GM12878 (cell line): ENCODE measurements at regions not wholly inside any gene's neighbourhood (a gene's known extent, or its start where the extent isn't known, plus 50 kb on each side); places are given as distances from the start of the nearest gene placed in this dataset.

Experiments used
- ATAC-seq: fragments of 200-7000 bp; cut with Tn5 transposase; 3 replicates; pipeline ENCODE4 v1.9.1; 2020; ENCODE audit warnings: mild to moderate bottlenecking, moderate library complexity
- BruUV-seq: library from RNA; stranded (reverse); fragments of 400-500 nt; replicated peaks from 2 replicates; lab custom pipeline; 2021; lab: Mats Ljungman, UMichigan
- CTCF ChIA-PET: fragments of 300-600 bp; sonication (Branson Sonifier 250); formaldehyde crosslinking; extraction: SDS; loops from one replicate; lab custom pipeline; 2021; ENCODE audit warnings: inconsistent platforms; lab: Yijun Ruan, JAX
- POLR2A ChIA-PET: fragments of 350-600 bp; formaldehyde crosslinking; extraction: SDS; loops from one replicate; lab custom pipeline; 2021; ENCODE audit warnings: inconsistent platforms; lab: Charles Lee
- RAD21 ChIA-PET: fragments of 300-600 bp; sonication (Branson Sonifier 250); formaldehyde crosslinking; loops from one replicate; lab custom pipeline; 2023; ENCODE audit warnings: antibody characterized with exemption; ENCODE audit not compliant: unreplicated experiment; lab: Charles Lee
- SMC1A ChIA-PET: fragments of 300-600 bp; sonication (Branson Sonifier 250); formaldehyde crosslinking; loops from one replicate; lab custom pipeline; 2023; ENCODE audit not compliant: unreplicated experiment, uncharacterized antibody; lab: Charles Lee
- DNase-seq: peaks from one replicate; pipeline ENCODE4 v3.0.0-alpha.2; 2011; ENCODE audit warnings: low read depth, low spot score
- FAIRE-seq: peaks from 3 replicates; lab custom pipeline; 2011; peaks lifted over from hg19 to GRCh38; lab: Jason Lieb, UNC
- H2AFZ ChIP-seq: 2 replicates; pipeline ENCODE4 v1.6.0; 2011; ENCODE audit warnings: low read depth, low read length, control low read depth; ENCODE audit not compliant: control insufficient read depth
- H3K27ac ChIP-seq: 2 replicates; pipeline ENCODE4 v1.5.1; 2011; ENCODE audit warnings: control low read depth; ENCODE audit not compliant: control insufficient read depth, insufficient read depth
- H3K27me3 ChIP-seq, 2 experiments: replicated peaks in 1 of 2; 2 replicates each; pipeline versions ENCODE4 v1.6.0 to v1.6.1; 2011; ENCODE audit warnings: low read length in 1 of 2; ENCODE audit not compliant: control insufficient read depth in 2 of 2, insufficient read depth in 2 of 2
- H3K36me3 ChIP-seq, 2 experiments: 2 replicates each; pipeline ENCODE4 v1.5.1; 2011; ENCODE audit warnings: low read length in 1 of 2; ENCODE audit not compliant: control insufficient read depth in 2 of 2, insufficient read depth in 2 of 2
- H3K4me1 ChIP-seq: 2 replicates; pipeline ENCODE4 v1.6.1; 2011; ENCODE audit warnings: mild to moderate bottlenecking, low read length, moderate library complexity, mixed read lengths; ENCODE audit not compliant: control insufficient read depth, insufficient read depth
- H3K4me2 ChIP-seq: 2 replicates; pipeline ENCODE4 v1.6.0; 2011; ENCODE audit warnings: control low read depth; ENCODE audit not compliant: control insufficient read depth, insufficient read depth
- H3K4me3 ChIP-seq: fragments of 200-600 bp; sonication (generic); 2 replicates; pipeline ENCODE4 v1.5.1; 2016
- H3K79me2 ChIP-seq: 2 replicates; pipeline ENCODE4 v1.6.0; 2011; ENCODE audit warnings: low read length; ENCODE audit not compliant: control insufficient read depth, insufficient read depth
- H3K9ac ChIP-seq: 2 replicates; pipeline ENCODE4 v1.8.0; 2011; ENCODE audit warnings: low read length, control low read depth, mixed read lengths; ENCODE audit not compliant: control insufficient read depth, insufficient read depth
- H3K9me3 ChIP-seq: replicated peaks from 3 replicates; pipeline ENCODE4 v1.5.1; 2011; ENCODE audit warnings: mild to moderate bottlenecking, low read length; ENCODE audit not compliant: control insufficient read depth, insufficient read depth
- H4K20me1 ChIP-seq: 2 replicates; pipeline ENCODE4 v1.6.0; 2011; ENCODE audit not compliant: control insufficient read depth, insufficient read depth
- CUX1 ChIP-seq: IDR thresholded peaks from 2 replicates; pipeline ENCODE4 v1.6.1; 2012; ENCODE audit warnings: improper control_type of control experiment, low read depth, low read length; ENCODE audit not compliant: insufficient replicate concordance
- E2F8 ChIP-seq: fragments of 450-650 bp; IDR thresholded peaks from 2 replicates; pipeline ENCODE4 v1.6.1; 2018; ENCODE audit warnings: mild to moderate bottlenecking, low read depth, moderate library complexity; ENCODE audit not compliant: partially characterized antibody
- FOXK2 ChIP-seq: fragments of 450-650 bp; IDR thresholded peaks from 2 replicates; pipeline ENCODE4 v1.6.1; 2017; ENCODE audit warnings: mild to moderate bottlenecking, moderate library complexity
- IRF3 ChIP-seq: fragments of 450-650 bp; IDR thresholded peaks from 2 replicates; pipeline ENCODE4 v1.6.1; 2014; ENCODE audit warnings: mild to moderate bottlenecking
- PML ChIP-seq: IDR thresholded peaks from 2 replicates; pipeline ENCODE4 v1.6.1; 2012; ENCODE audit warnings: low read length, inconsistent platforms
- RCOR1 ChIP-seq: conservative IDR thresholded peaks from 2 replicates; pipeline ENCODE4 v1.6.1; 2012; ENCODE audit warnings: low read depth, low read length, improper control_type of control experiment
- REST ChIP-seq: IDR thresholded peaks from 2 replicates; pipeline ENCODE4 v1.6.1; 2012; ENCODE audit warnings: mild to moderate bottlenecking, low read depth, low read length
- SMAD1 ChIP-seq: fragments of 450-650 bp; IDR thresholded peaks from 2 replicates; pipeline ENCODE4 v1.6.1; 2018; ENCODE audit warnings: mild to moderate bottlenecking, low read depth; ENCODE audit not compliant: partially characterized antibody
- SPI1 ChIP-seq: IDR thresholded peaks from 2 replicates; pipeline ENCODE4 v1.6.1; 2011; ENCODE audit warnings: low read depth, mild to moderate bottlenecking, low read length, moderate library complexity, borderline replicate concordance; ENCODE audit not compliant: insufficient read depth
- SRF ChIP-seq, 2 experiments: IDR thresholded peaks; 2 replicates each; pipeline ENCODE4 v1.6.1; 2011; ENCODE audit warnings: low read depth in 2 of 2, low read length in 2 of 2, mild to moderate bottlenecking in 1 of 2, moderate library complexity in 1 of 2
- ZSCAN29 ChIP-seq: fragments of 450-650 bp; IDR thresholded peaks from 2 replicates; pipeline ENCODE4 v1.6.1; 2017; ENCODE audit warnings: mild to moderate bottlenecking, moderate library complexity
- WGBS: methylation state at CpG from one replicate; pipeline ENCODE4 v1.1.6; 2016; ENCODE audit warnings: low lambda C conversion rate; ENCODE audit not compliant: insufficient replicate concordance, insufficient coverage; ENCODE audit errors: missing lambda C conversion rate; 5-methylcytosine and 5-hydroxymethylcytosine counted together
- in situ Hi-C: fragments of 300-500 bp; cut with MboI; formaldehyde crosslinking; loops from 9 replicates; pipeline ENCODE4 v1.14.3; 2018; ENCODE audit warnings: mixed read lengths
- intact Hi-C: fragments of 100-400 bp; cut with micrococcal nuclease; formaldehyde crosslinking; loops from one replicate; pipeline ENCODE4 v1.14.2; 2022; ENCODE audit not compliant: unreplicated experiment

DNA sequence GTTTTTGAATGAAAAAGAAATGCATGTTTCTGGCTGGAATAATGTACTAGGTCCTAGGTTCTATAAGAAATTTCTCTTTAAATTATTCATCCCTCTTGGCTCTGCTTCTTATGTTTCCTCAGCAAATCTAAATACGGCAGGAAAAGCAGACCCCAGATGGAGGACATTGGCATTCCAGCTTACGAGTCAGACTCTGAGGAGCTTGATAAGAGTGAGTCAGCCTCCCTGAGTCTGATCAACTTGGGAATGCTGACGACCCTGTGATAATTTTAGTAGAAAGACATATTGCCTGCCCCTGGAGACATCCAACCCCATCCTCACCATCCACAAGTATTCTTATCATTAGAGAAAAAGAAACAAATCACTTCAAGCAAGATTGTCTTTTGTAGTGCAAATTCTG, 509.7 kb upstream of the MARCKS start (continued):
- TF ChIP-seq CUX1 = no peak
- no peak for TF ChIP-seq ZSCAN29

GRCh38 chr6:113350461-113350860, 506.7 kb upstream of the MARCKS start:
- ChIA-PET RAD21 (no interaction called here), SMC1A (no interaction called here), POLR2A (no interaction called here), CTCF (no interaction called here)
- H2AFZ ChIP-seq = no peak overlapping the region
- H4K20me1 ChIP-seq = no peaks in the 10 kb centered on the region
- in situ Hi-C loops (no loop called here), intact Hi-C loops (no loop called here)
- no peaks in the 10 kb centered on the region for H3K9me3 ChIP-seq
- H3K27me3 ChIP-seq = no peaks in the 10 kb centered on the region
- no TSS peak for BruUV-seq
- H3K4me1 ChIP-seq = no peaks in the 10 kb centered on the region
- H3K4me2 ChIP-seq = no peak overlapping the region
- 96% methylated on average over 1 of the region's 1 CpG for WGBS
- no peaks in the 10 kb centered on the region for H3K36me3 ChIP-seq
- H3K79me2 ChIP-seq = no peaks in the 10 kb centered on the region
- ATAC-seq = no peak
- FAIRE-seq = no peak
- H3K9ac ChIP-seq = no peak overlapping the region
- DNase-seq = no peak
- no peak overlapping the region for H3K27ac ChIP-seq
- H3K4me3 ChIP-seq = no peak overlapping the region
- TF ChIP-seq RCOR1 (no peak), FOXK2 (no peak), SRF (IDR thresholded peaks at IDR 0.05; ENCODE audit: low read depth in 2 of 2, low read length in 2 of 2) (no peak), SMAD1 (no peak), REST (no peak), IRF3 (no peak), PML (no peak), SPI1 (no peak), E2F8 (no peak)
